ENCODE measurements at regions not wholly inside any gene's neighbourhood (a gene's known extent, or its start where the extent isn't known, plus 50 kb on each side); places are given as distances from the start of the nearest gene placed in this dataset.

DNA sequence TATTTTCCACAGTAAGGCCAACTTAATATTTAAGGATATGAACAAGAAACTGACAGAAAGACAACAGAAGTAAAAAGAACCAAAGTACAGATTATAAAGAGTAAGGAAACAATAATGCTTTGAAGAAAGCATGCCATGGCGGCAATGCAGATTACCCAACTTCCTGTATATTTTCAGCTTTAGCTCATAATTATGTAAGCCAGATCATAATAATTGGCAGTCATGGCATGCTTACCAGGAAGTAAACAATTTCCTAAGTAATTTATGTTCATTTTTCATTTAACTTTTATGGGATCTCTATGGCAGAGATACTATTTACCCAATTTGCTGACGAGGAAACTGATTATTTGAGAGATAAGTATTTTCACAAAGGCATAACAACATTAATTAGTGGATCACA, 988.7 kb downstream of the HACE1 start (continued):
- TF ChIP-seq JUN (IDR thresholded peaks at IDR 0.05; ENCODE audit: low read depth, low read length), result no peak
- no peak for TF ChIP-seq SRF (IDR thresholded peaks at IDR 0.05; ENCODE audit: low read depth, low read length)
- no peak for TF ChIP-seq TCF12 (IDR thresholded peaks at IDR 0.05; ENCODE audit: low read depth, low read length)
- no peak for TF ChIP-seq CBX8 (IDR thresholded peaks at IDR 0.05; ENCODE audit: borderline replicate concordance, low read depth, low read length)
- TF ChIP-seq TAF1 (IDR thresholded peaks at IDR 0.05; ENCODE audit: low read depth, low read length), result no peak
- TF ChIP-seq TEAD4 (IDR thresholded peaks at IDR 0.05; ENCODE audit: low read depth, low read length), result no peak
- no peak for TF ChIP-seq YY1 (IDR thresholded peaks at IDR 0.05; ENCODE audit: low read depth, low read length)
- no peak for TF ChIP-seq TBP (IDR thresholded peaks at IDR 0.05; ENCODE audit: low read depth, low read length)

All from H1 (cell line).